Activated CD4-positive, alpha-beta memory T cell treated with anti-CD3 and anti-CD28 coated beads for 36 hours (primary cell): ENCODE measurements at regions not wholly inside any gene's neighbourhood (a gene's known extent, or its start where the extent isn't known, plus 50 kb on each side); places are given as distances from the start of the nearest gene placed in this dataset.
"Not testable (repeated sequence)": the region's sequence is repeated elsewhere in the genome, so short reads cannot be mapped to it uniquely, and the experiment has no call there.

Experiments
- CTCF ChIA-PET: fragments of 350-600 bp; sonication (Branson Sonifier 250); formaldehyde crosslinking; loops from one replicate; lab custom pipeline; 2021; ENCODE audit warnings: antibody characterized with exemption, inconsistent platforms; lab: Charles Lee
- POLR2A ChIA-PET: fragments of 350-600 bp; sonication (Branson Sonifier 250); formaldehyde crosslinking; loops from one replicate; lab custom pipeline; 2021; ENCODE audit warnings: antibody characterized with exemption; lab: Charles Lee
- DNase-seq: peaks from one replicate; pipeline ENCODE4 v3.0.0-alpha.2; 2020
- H3K27ac Mint-ChIP-seq: one replicate; pipeline ENCODE4 v1.8.0; 2021; ENCODE audit warnings: mixed read lengths
- H3K27me3 Mint-ChIP-seq: one replicate; pipeline ENCODE4 v1.8.0; 2021; ENCODE audit warnings: mixed read lengths
- H3K36me3 Mint-ChIP-seq: one replicate; pipeline ENCODE4 v1.8.0; 2021; ENCODE audit warnings: mixed read lengths
- H3K4me1 Mint-ChIP-seq: one replicate; pipeline ENCODE4 v1.8.0; 2021; ENCODE audit warnings: low read depth, mixed read lengths
- H3K4me3 Mint-ChIP-seq: one replicate; pipeline ENCODE4 v1.8.0; 2021; ENCODE audit warnings: mild to moderate bottlenecking, mixed read lengths
- H3K9me3 Mint-ChIP-seq: one replicate; pipeline ENCODE4 v1.8.0; 2021; ENCODE audit warnings: mixed read lengths
- intact Hi-C: fragments of 100-400 bp; cut with micrococcal nuclease; formaldehyde crosslinking; loops from one replicate; pipeline ENCODE4 v1.15.1; 2023

DNA sequence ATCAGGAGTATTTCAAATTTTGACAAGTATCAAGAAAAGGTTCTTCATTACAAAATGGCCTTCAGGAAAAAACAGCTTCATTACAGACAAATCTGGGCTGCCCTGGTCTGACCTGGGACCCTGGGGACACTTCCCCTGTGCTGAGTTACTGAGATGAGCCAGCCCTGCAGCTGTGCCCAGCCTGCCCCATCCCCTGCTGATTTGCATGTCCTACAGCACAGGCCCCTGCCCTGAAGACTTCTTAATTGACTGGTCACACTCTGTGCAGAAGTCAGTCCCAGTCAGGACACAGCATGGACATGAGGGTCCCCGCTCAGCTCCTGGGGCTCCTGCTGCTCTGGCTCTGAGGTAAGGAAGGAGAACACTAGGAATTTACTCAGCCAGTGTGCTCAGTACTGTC, 235.1 kb downstream of the ANKRD36B start:
- H3K27me3 Mint-ChIP-seq, result peaks cover 10% of the 10 kb centered on the region

DNA sequence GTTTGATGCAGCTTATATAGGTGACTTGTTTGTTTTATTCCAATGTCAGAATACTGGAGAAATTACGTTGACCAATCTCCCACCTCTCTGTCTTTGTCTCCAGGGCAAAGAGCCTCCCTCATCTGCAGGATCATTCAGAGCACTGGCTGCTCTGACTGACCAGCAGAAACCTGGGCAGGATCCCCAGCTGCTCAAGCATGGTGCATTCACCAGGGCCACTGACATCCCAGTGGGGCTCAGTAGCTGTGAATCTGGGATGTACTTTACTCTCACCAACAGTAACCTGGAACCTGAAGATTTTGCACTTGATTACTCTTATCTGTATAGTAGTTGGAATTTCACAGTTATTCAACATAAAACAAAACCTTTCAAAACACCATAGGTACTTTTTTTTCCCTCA, 235.9 kb downstream of the ANKRD36 start:
- POLR2A ChIA-PET, result interaction anchor here (0.6 kb wide), 1 partner anchor 452 kb away, joined by 3 read pairs; no protein-coding TSS in a partner anchor
- CTCF ChIA-PET, result no interaction called here
- Mint-ChIP-seq H3K27me3 (peaks cover 3% of the 10 kb centered on the region), H3K27ac (no peak overlapping the region), H3K36me3 (no peaks in the 10 kb centered on the region), H3K4me3 (no peak overlapping the region), H3K9me3 (no peaks in the 10 kb centered on the region), H3K4me1 (no peaks in the 10 kb centered on the region)
- intact Hi-C loops, result no loop called here
- no peak for DNase-seq

More for the DNA sequence above, 235.1 kb downstream of the ANKRD36B start:
- no peak for DNase-seq
- no peaks in the 10 kb centered on the region for H3K9me3 Mint-ChIP-seq
- intact Hi-C loops, result no loop called here
- CTCF ChIA-PET, result no interaction called here
- H3K36me3 Mint-ChIP-seq, result no peaks in the 10 kb centered on the region
- no peak overlapping the region for H3K4me3 Mint-ChIP-seq
- H3K27ac Mint-ChIP-seq, result no peak overlapping the region
- no peaks in the 10 kb centered on the region for H3K4me1 Mint-ChIP-seq
- POLR2A ChIA-PET, result no interaction called here

GRCh38 chr2:97348265-97348664, 235.3 kb downstream of the ANKRD36 start:
- no peak overlapping the region for H3K27ac Mint-ChIP-seq
- CTCF ChIA-PET, result no interaction called here
- H3K27me3 Mint-ChIP-seq, result peaks cover 3% of the 10 kb centered on the region
- intact Hi-C loops, result no loop called here
- POLR2A ChIA-PET, result no interaction called here
- H3K9me3 Mint-ChIP-seq, result no peaks in the 10 kb centered on the region
- H3K4me3 Mint-ChIP-seq, result no peak overlapping the region
- H3K36me3 Mint-ChIP-seq, result no peaks in the 10 kb centered on the region
- H3K4me1 Mint-ChIP-seq, result no peaks in the 10 kb centered on the region
- DNase-seq, result no peak

- H3K4me1 Mint-ChIP-seq, H3K9me3 Mint-ChIP-seq, H3K4me3 Mint-ChIP-seq, POLR2A ChIA-PET, DNase-seq, CTCF ChIA-PET, intact Hi-C loops, H3K27me3 Mint-ChIP-seq, H3K27ac Mint-ChIP-seq, H3K36me3 Mint-ChIP-seq: not testable (repeated sequence)
Measured at GRCh38 chr2:97344937-97345336, 232.0 kb downstream of the ANKRD36 start.

GRCh38 chr2:97333674-97334073, 220.7 kb downstream of the ANKRD36 start:
- intact Hi-C loops, CTCF ChIA-PET, DNase-seq: not testable (repeated sequence)

DNA sequence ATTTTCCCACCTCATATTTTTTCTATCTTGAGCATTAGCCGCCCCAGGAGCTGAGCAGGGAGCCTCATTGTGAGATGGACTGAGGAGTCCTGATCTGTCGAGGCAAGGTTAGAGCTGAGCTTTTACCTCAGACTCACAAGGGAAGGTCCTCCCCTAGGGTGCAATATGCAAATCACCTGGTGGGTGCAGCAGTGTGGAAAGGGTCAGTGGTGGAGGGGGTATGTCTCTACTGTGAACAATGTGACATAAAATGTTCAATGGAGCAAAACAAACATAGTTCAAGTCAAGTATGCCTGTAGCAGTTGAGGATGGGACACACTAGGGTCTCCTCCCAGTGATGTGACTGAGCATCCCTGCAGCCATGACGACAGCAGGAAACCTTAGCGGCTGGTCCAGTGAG, 219.2 kb downstream of the ANKRD36 start:
- H3K36me3 Mint-ChIP-seq, H3K4me1 Mint-ChIP-seq, H3K27ac Mint-ChIP-seq, DNase-seq, H3K9me3 Mint-ChIP-seq, CTCF ChIA-PET, H3K27me3 Mint-ChIP-seq, POLR2A ChIA-PET, intact Hi-C loops, H3K4me3 Mint-ChIP-seq: not testable (repeated sequence)

More at GRCh38 chr2:97333674-97334073, 220.7 kb downstream of the ANKRD36 start:
- H3K4me3 Mint-ChIP-seq, H3K27me3 Mint-ChIP-seq, POLR2A ChIA-PET, H3K9me3 Mint-ChIP-seq, H3K27ac Mint-ChIP-seq, H3K36me3 Mint-ChIP-seq, H3K4me1 Mint-ChIP-seq: not testable (repeated sequence)

DNA sequence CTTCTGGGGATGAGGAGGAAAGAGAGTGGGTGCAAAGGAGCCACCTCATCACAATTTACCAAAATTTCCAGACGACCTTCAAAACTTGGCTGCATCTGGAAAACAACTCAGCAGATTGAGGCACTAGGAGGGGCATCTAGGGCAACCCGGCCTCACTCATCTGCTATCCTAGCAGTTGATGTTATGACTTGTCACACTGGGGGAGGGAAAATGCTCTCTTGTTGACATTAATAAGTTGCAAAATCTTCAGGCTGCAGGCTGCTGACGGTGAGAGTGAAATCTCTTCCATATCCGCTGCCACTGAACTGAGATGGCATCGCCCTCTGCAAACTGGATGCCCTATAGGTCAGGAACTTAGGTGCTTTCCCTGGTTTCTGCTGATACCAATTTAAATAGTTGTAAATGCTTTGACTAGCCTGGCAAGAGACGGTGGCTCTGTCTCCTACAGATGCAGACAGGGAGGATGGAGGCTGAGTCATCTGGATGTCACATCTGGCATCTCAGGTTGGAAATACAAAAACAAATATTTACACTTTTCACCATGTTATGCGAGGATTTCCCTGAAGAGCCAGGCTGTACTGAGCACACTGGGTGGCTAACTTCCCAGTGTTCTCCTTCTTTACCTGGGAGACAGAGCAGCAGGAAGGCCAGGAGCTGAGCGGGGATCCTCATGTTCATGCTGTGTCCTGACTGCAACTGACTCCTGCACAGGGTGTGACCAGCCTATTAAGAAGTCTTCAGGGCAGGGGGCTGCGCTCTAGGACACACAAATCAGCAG, 209.2 kb downstream of the ANKRD36 start:
- H3K4me3 Mint-ChIP-seq, POLR2A ChIA-PET, intact Hi-C loops, DNase-seq, H3K27me3 Mint-ChIP-seq, H3K27ac Mint-ChIP-seq, H3K36me3 Mint-ChIP-seq, H3K9me3 Mint-ChIP-seq, CTCF ChIA-PET, H3K4me1 Mint-ChIP-seq: not testable (repeated sequence)

- H3K9me3 Mint-ChIP-seq, POLR2A ChIA-PET, DNase-seq, intact Hi-C loops, CTCF ChIA-PET, H3K4me1 Mint-ChIP-seq, H3K27ac Mint-ChIP-seq, H3K36me3 Mint-ChIP-seq, H3K27me3 Mint-ChIP-seq, H3K4me3 Mint-ChIP-seq: not testable (repeated sequence)
Measured at GRCh38 chr2:97315358-97315757, 202.4 kb downstream of the ANKRD36 start.

DNA sequence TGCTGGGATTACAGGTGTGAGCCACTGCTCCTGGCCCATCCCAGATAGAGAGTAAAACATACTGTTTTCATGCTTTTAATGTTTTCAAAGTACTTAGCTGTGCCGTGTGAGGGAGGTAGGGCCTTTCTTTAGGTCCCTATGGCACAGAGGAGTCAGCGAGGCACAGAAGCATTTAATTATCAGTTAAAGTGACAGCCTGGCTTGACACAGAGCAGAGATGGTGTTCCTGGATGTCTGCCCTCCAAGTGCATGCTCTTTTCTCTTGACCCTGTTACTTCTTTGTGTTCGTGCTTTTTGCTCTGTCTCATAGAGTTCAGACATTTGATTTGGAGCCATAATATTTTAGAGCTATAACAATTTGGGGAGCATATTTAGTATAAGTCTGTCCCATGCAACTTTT, 199.5 kb downstream of the ANKRD36 start:
- CTCF ChIA-PET, H3K4me3 Mint-ChIP-seq, intact Hi-C loops, H3K36me3 Mint-ChIP-seq, H3K4me1 Mint-ChIP-seq, H3K9me3 Mint-ChIP-seq, H3K27me3 Mint-ChIP-seq, POLR2A ChIA-PET, DNase-seq, H3K27ac Mint-ChIP-seq: not testable (repeated sequence)

DNA sequence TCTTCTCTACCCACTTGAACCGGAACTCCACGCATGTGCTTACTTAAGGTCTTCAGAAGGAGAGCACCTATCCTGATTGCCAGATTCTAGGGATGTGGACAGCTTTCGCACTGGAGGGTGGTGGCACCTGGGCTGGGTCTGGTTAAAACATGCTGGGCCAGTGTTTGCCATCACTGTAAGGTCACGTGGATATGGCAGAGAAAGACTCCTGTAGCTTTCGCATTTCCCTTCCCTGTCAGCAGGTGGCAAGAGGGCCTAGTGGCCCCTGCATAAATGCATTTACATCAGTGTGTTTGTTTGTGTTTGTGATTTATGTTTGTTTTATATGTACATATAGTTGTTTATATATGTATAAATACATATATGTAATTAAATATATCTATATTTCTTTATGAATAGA, 192.5 kb downstream of the ANKRD36 start:
- H3K36me3 Mint-ChIP-seq, DNase-seq, CTCF ChIA-PET, intact Hi-C loops, H3K27ac Mint-ChIP-seq, H3K4me3 Mint-ChIP-seq, POLR2A ChIA-PET, H3K27me3 Mint-ChIP-seq, H3K9me3 Mint-ChIP-seq, H3K4me1 Mint-ChIP-seq: not testable (repeated sequence)

GRCh38 chr2:97302881-97303280, 189.9 kb downstream of the ANKRD36 start:
- DNase-seq, CTCF ChIA-PET, H3K4me1 Mint-ChIP-seq, H3K9me3 Mint-ChIP-seq, H3K4me3 Mint-ChIP-seq, intact Hi-C loops, POLR2A ChIA-PET, H3K27ac Mint-ChIP-seq, H3K36me3 Mint-ChIP-seq, H3K27me3 Mint-ChIP-seq: not testable (repeated sequence)

DNA sequence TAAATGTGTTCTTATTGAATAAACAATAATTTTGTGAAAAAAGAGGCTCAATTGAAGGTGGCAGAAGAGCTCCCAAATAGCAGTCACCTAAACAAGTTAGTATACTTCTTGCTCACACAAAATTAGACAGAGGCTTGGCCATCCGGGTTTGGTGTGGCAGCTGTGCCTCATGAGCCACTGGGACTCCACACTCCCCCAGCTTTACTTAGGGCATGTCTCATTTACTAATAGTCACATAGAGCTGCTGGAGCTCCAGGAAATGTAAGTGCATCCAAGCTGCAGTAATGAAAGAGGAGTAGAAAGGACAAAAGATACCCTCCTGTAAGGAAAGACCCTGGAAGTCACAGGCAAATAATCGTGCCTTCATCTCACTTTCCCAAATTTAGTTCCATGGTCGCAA, 188.8 kb downstream of the ANKRD36 start:
- intact Hi-C loops, H3K27ac Mint-ChIP-seq, H3K9me3 Mint-ChIP-seq, H3K4me1 Mint-ChIP-seq, H3K27me3 Mint-ChIP-seq, DNase-seq, POLR2A ChIA-PET, CTCF ChIA-PET, H3K4me3 Mint-ChIP-seq, H3K36me3 Mint-ChIP-seq: not testable (repeated sequence)
